ENCODE measurements at regions not wholly inside any gene's neighbourhood (a gene's known extent, or its start where the extent isn't known, plus 50 kb on each side); places are given as distances from the start of the nearest gene placed in this dataset.
"Not testable (repeated sequence)": the region's sequence is repeated elsewhere in the genome, so short reads cannot be mapped to it uniquely, and the experiment has no call there.

DNA sequence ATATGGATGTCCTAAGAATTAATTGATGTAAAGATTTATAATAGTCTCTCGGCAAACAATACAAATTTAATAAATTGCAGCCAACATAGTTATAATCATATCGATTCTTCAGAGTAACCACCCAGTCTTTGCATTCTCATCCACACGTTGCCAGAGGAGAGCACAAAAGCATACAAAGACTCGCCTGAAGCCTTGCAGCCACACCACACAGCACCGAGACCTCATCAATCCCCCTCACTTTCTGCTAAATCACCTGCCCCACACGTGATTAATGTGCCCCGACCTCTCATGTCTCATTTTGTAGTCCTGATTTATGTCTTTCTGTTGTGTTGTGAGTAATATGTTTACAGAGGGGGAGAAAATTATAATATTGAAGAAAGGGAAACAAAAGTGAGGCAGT lies 510.4 kb downstream of the TRIML1 start:
- no peak for DNase-seq (ENCODE audit: low read depth in 3 of 3, low spot score in 2 of 3)

DNA sequence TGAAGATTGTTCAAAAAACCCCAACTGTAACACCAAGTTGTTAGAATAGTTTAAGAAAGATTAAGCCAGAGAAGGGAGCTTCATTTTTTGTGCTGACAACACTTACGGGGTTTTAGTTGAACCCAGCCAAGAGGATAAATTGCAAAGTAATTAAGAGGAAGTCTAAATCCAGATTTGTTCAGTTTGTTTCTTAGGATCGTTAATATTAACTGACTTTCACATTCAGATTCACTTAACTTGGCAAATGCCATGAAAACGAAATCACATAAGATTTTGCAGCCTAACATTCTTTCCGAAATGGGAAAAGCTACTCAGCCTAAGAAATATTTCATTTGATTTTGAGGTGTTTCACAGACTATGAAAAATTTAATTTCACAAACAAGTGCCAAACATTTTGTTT lies 511.3 kb downstream of the TRIML1 start:
- DNase-seq (ENCODE audit: low read depth in 3 of 3, low spot score in 2 of 3): no peak

DNA sequence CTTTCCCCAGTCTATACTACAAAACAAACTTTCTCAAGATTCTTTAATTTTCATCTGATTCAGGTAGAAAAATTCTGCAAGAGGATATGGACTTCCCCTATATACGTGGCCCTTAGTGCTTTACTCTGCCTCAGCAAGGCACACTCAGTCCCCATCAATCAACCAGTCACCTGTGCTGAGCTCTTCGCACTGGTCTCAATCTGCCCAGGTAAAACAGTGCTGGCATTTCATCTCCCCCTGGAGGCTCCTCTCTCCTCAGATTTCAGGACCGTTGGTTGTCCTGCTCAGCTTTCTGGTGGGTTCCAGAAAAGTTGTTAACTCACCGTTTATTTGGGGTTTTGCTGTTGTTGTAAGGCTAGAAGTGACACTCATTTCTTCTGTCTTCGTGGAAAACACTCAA lies 518.1 kb downstream of the TRIML1 start:
- DNase-seq (ENCODE audit: low read depth in 3 of 3, low spot score in 2 of 3): no peak

GRCh38 chr4:188658958-188659522 lies 519.8 kb downstream of the TRIML1 start:
- no peak for DNase-seq (ENCODE audit: low read depth in 3 of 3, low spot score in 2 of 3)

DNA sequence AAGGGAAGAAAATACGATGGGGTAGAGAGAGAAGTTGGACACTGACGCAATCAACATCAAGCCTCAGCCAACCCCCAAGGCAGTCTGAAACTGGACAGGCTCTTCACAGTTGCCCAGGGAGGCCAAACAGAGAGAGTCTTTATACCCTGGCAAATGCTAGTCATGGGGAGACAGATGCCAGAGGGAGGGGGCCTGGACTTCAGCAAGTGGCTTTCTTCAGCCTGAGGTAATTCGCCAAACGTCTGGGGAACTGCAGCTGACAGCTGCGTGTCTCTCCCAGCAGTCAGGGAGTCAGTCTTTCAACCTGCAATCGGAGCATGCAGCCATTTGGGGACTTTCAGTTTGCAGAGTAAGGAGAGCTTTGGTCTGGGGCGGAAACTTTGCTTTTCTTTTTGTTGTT lies 521.6 kb downstream of the TRIML1 start:
- DNase-seq (ENCODE audit: low read depth in 3 of 3, low spot score in 2 of 3): no peak

GRCh38 chr4:188661502-188661901 lies 522.3 kb downstream of the TRIML1 start:
- DNase-seq (ENCODE audit: low read depth in 3 of 3, low spot score in 2 of 3): no peak

DNA sequence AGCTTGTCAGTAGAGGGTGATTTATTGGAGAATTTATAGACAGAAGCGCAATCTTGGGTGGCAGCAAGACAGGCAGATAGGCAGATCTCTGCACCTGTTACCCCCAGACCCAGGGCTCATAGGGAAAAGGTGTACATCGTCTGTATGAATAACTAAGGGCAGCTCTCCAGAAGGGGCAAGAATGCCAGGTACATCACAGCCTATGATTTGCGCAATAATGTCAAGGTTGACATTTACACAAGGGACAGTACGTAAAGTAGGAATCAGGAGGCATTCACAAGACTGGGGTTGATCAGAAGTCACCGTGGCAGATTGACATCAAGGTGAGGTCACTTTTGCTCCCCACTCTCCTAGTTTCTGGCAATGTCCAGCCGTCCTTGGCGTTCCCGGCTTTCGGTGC lies 524.1 kb downstream of the TRIML1 start:
- DNase-seq (ENCODE audit: low read depth in 3 of 3, low spot score in 2 of 3): no peak

GRCh38 chr4:188665491-188666457 lies 526.5 kb downstream of the TRIML1 start:
- DNase-seq (ENCODE audit: low read depth in 3 of 3, low spot score in 2 of 3): no peak

DNA sequence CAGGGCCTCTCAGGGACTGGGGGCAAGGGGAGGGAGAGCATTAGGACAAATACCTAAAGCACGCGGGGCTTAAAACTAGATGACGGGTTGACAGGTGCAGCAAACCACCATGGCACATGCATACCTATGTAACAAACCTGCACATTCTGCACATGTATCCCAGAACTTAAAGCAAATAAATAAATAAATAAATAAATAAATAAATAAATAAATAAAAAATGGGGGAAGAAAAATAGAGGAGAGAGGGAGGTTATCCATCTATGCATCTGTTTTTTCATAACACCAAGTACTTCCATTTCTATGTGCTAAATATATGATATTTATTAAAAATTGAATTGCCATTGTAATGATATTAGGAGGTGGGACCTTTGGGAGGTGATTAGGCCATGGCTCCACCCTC lies 539.5 kb downstream of the TRIML1 start:
- DNase-seq (ENCODE audit: low read depth in 3 of 3, low spot score in 2 of 3): not testable (repeated sequence)

- no peak for DNase-seq (ENCODE audit: low read depth in 3 of 3, low spot score in 2 of 3)
These were observed 540.9 kb downstream of the TRIML1 start for GRCh38 chr4:188680004-188680666.

- DNase-seq (ENCODE audit: low read depth in 3 of 3, low spot score in 2 of 3): no peak
These were observed 541.4 kb downstream of the TRIML1 start for GRCh38 chr4:188680667-188681063.

DNA sequence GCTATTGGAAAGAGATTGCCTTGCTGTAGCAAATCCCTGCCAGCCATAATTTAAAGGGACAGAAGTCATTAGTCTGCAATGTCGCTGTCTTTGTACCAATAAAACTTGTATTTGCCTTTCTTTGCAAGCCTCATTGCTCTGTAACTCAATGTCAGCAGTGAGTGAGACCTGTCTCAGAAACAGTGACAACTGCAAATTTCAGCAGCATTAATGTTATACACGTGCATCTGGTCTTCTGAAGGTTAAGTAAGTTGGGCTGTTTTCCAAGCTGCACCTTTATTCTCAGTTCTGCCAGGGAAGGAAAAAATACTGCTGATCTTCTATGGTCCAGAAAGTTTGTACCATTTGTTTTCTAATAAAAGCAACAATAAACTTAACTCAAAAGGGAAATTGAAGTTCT lies 543.1 kb downstream of the TRIML1 start:
- no peak for DNase-seq (ENCODE audit: low read depth in 3 of 3, low spot score in 2 of 3)

GRCh38 chr4:188683571-188683970 lies 544.3 kb downstream of the TRIML1 start:
- no peak for DNase-seq (ENCODE audit: low read depth in 3 of 3, low spot score in 2 of 3)

DNA sequence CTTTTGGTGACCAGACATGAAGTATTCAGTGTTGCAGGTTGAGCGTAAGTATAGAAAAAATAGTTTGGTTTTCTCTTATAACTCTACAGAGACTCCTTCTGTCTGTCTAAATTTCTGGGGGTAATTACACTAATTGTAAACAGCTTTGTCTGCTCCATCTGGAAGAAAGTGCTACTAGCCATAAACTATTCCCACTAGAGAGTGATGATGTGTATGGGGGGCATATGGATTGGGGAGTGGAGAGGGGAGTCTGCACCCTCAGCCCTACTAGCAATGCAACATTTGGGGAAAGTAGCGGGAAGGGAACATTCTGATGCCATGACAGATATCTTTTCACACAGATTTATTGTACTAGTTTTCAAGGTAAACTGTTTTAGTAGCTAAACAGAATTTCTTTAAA lies 549.7 kb downstream of the TRIML1 start:
- DNase-seq (ENCODE audit: low read depth in 3 of 3, low spot score in 2 of 3): no peak

DNA sequence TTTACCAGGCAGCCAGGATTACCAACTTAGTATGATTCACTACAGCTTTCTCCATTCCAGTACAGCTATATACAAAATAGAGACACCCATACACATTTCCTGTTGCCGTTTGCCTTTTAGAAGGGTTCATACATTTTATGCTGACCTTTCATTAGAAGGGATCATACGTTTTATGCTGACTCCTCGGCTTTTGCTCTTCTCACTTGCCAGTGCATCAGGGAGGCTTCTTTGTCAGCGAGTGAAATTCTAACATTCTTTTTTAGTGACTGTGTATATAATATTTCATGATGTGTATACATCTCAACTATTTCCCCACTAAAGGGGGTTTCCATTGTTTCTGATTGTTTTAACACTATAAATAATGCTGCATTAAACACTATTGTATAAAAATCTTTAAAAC lies 552.6 kb downstream of the TRIML1 start:
- DNase-seq (ENCODE audit: low read depth in 3 of 3, low spot score in 2 of 3): no peak

- no peak for DNase-seq (ENCODE audit: low read depth in 3 of 3, low spot score in 2 of 3)
These were observed 556.0 kb downstream of the TRIML1 start for GRCh38 chr4:188695261-188695660.

DNA sequence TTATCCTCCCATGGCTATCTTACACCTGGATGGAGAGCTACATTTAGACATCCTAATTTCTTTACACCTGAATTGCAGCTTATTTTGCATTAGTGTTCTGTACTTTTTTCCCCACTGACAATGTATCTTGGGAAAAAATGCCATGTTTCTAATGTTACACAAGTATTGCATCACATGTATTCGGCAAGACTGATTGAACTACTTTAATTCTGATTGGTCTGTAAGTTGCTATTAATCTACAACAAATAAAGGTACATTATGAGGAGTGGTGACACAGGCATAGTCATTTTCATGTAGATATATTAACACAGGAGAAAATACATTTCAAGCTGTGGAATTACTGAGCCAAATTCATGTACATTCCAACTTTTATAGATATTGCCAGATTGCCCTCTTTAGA lies 558.0 kb downstream of the TRIML1 start:
- no peak for DNase-seq (ENCODE audit: low read depth in 3 of 3, low spot score in 2 of 3)

GRCh38 chr4:188701952-188702351 lies 562.7 kb downstream of the TRIML1 start:
- DNase-seq (ENCODE audit: low read depth in 3 of 3, low spot score in 2 of 3): no peak

DNA sequence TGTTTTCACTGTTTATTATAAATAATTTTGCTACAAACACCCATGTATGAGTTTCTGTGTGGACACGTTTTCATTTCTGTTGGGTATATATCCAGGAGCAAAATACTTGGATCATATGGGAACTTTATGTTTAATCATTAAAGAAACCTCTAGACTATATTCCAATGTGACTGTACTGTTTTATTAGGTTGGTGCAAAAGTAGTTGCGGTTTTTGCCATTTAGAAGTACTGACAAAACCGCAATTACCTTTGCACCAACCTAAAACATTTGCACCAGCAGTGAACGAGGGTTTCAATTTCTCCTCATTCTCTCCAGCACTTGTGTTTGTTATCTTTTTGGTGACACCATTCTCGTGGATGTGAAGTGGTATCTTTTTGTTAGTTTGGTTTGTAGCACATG lies 565.0 kb downstream of the TRIML1 start:
- DNase-seq (ENCODE audit: low read depth in 3 of 3, low spot score in 2 of 3): no peak

GRCh38 chr4:188707036-188707435 lies 567.8 kb downstream of the TRIML1 start:
- no peak for DNase-seq (ENCODE audit: low read depth in 3 of 3, low spot score in 2 of 3)

- no peak for DNase-seq (ENCODE audit: low read depth in 3 of 3, low spot score in 2 of 3)
These were observed 575.3 kb downstream of the TRIML1 start for GRCh38 chr4:188714501-188714900.

GRCh38 chr4:188714907-188715306 lies 575.7 kb downstream of the TRIML1 start:
- no peak for DNase-seq (ENCODE audit: low read depth in 3 of 3, low spot score in 2 of 3)
